CD4-positive, alpha-beta memory T cell (primary cell): ENCODE measurements at regions not wholly inside any gene's neighbourhood (a gene's known extent, or its start where the extent isn't known, plus 50 kb on each side); places are given as distances from the start of the nearest gene placed in this dataset.
"Not testable (repeated sequence)": the region's sequence is repeated elsewhere in the genome, so short reads cannot be mapped to it uniquely, and the experiment has no call there.

Experiments
- CTCF ChIA-PET: fragments of 350-600 bp; sonication (Branson Sonifier 250); formaldehyde crosslinking; loops from one replicate; lab custom pipeline; 2021; ENCODE audit warnings: inconsistent platforms; ENCODE audit not compliant: partially characterized antibody; lab: Charles Lee
- POLR2A ChIA-PET: fragments of 350-600 bp; sonication (Branson Sonifier 250); formaldehyde crosslinking; loops from one replicate; lab custom pipeline; 2021; ENCODE audit not compliant: partially characterized antibody; lab: Charles Lee
- DNase-seq, 5 donors: peaks; one replicate each; pipeline versions ENCODE4 v3.0.0 to v3.0.0-alpha.2; 2020 to 2022; ENCODE audit warnings: mixed read lengths in 1 of 5
- H3K27ac ChIP-seq: one replicate; pipeline ENCODE4 v1.7.0; 2013; ENCODE audit warnings: low read depth, low read length
- H3K27me3 ChIP-seq: 2 replicates; pipeline ENCODE4 v1.7.0; 2013; ENCODE audit warnings: mild to moderate bottlenecking, low read length, moderate library complexity; ENCODE audit not compliant: insufficient read depth
- H3K36me3 ChIP-seq: 2 replicates; pipeline ENCODE4 v1.7.0; 2013; ENCODE audit warnings: mild to moderate bottlenecking, low read length, moderate library complexity; ENCODE audit not compliant: insufficient read depth
- H3K4me1 ChIP-seq: 2 replicates; pipeline ENCODE4 v1.7.0; 2013; ENCODE audit warnings: mild to moderate bottlenecking, low read length, moderate library complexity; ENCODE audit not compliant: insufficient read depth
- H3K4me3 ChIP-seq, 2 donors: one replicate each; pipeline ENCODE4 v1.7.0; 2013; ENCODE audit warnings: low read length in 2 of 2, mild to moderate bottlenecking in 1 of 2
- H3K9me3 ChIP-seq, 2 donors: one replicate each; pipeline ENCODE4 v1.7.0; 2013; ENCODE audit warnings: low read length in 2 of 2, control low read depth in 1 of 2; ENCODE audit not compliant: control insufficient read depth in 1 of 2
- H3K27ac Mint-ChIP-seq, 7 donors: one replicate each; pipeline ENCODE4 v1.8.0; 2020 to 2021; ENCODE audit warnings: mixed read lengths in 7 of 7, mild to moderate bottlenecking in 6 of 7, inconsistent platforms in 3 of 7, moderate library complexity in 3 of 7
- H3K27me3 Mint-ChIP-seq, 2 donors: one replicate each; pipeline ENCODE4 v1.8.0; 2020 to 2021; ENCODE audit warnings: mixed read lengths in 2 of 2
- H3K36me3 Mint-ChIP-seq, 2 donors: one replicate each; pipeline ENCODE4 v1.8.0; 2020 to 2021; ENCODE audit warnings: mixed read lengths in 2 of 2, inconsistent platforms in 1 of 2, mild to moderate bottlenecking in 1 of 2
- H3K4me1 Mint-ChIP-seq, 4 donors: one replicate each; pipeline ENCODE4 v1.8.0; 2020 to 2021; ENCODE audit warnings: mixed read lengths in 4 of 4, mild to moderate bottlenecking in 1 of 4
- H3K4me3 Mint-ChIP-seq, 8 donors: one replicate each; pipeline ENCODE4 v1.8.0; 2020 to 2021; ENCODE audit warnings: mixed read lengths in 8 of 8, mild to moderate bottlenecking in 7 of 8, moderate library complexity in 6 of 8, inconsistent platforms in 3 of 8
- H3K9me3 Mint-ChIP-seq, 8 donors: one replicate each; pipeline ENCODE4 v1.8.0; 2020 to 2021; ENCODE audit warnings: mixed read lengths in 8 of 8, mild to moderate bottlenecking in 5 of 8, inconsistent platforms in 3 of 8, moderate library complexity in 1 of 8
- intact Hi-C: fragments of 100-400 bp; cut with micrococcal nuclease; formaldehyde crosslinking; loops from one replicate; pipeline ENCODE4 v1.15.1; 2023

DNA sequence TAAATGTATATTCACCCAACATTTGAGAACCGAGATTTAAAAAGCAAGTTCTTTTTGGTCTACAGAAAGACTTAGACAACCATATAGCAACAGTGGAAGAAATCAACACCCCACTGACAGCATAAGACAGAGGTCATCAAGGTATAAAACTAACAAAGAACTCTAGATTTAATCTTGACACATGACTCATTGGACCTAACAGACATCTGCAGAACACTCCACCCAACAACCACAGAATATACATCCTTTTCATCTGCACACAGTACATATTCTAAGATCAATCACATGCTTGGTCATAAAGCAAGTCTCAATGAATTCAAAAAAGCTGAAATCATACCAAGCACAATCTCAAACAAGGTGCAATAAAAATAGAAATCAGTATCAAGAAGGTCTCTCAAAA lies 65.8 kb downstream of the SPIN4 start:
- intact Hi-C loops = no loop called here
- Histone ChIP-seq H3K4me1 (no peaks in the 10 kb centered on the region), H3K27ac (no peak overlapping the region), H3K27me3 (no peaks in the 10 kb centered on the region), H3K4me3 (no peak overlapping the region), H3K9me3 (no peaks in the 10 kb centered on the region), H3K36me3 (no peaks in the 10 kb centered on the region)
- H3K4me1 Mint-ChIP-seq = no peaks in the 10 kb centered on the region
- POLR2A ChIA-PET = no interaction called here
- DNase-seq = no peak
- H3K27me3 Mint-ChIP-seq = no peaks in the 10 kb centered on the region
- H3K9me3 Mint-ChIP-seq = peaks cover 0 to 15% (median 7%) of the 10 kb centered on the region in 8 donors
- no peaks in the 10 kb centered on the region for H3K36me3 Mint-ChIP-seq
- CTCF ChIA-PET = no interaction called here
- no peak overlapping the region for H3K4me3 Mint-ChIP-seq
- H3K27ac Mint-ChIP-seq = no peak overlapping the region

DNA sequence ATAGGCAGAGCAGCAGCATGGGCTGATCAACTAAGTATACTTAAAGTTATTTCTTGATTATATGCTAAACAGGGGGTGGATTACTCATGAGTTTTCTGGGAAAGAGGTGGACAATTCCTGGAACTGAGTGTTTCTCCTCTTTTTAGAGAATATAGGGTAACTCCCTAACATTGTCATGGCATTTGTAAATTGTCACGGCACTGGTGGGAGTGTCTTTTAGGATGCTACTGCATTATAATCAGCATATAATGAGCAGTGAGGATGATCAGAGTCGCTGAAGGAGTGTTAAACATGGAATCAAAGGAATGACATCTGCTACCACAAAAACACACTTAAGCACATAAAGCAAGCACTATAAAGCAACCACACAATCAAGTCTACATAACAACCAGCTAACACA lies 66.5 kb downstream of the SPIN4 start:
- Histone ChIP-seq H3K27me3 (no peaks in the 10 kb centered on the region), H3K9me3 (no peaks in the 10 kb centered on the region), H3K4me3 (no peak overlapping the region), H3K36me3 (no peaks in the 10 kb centered on the region), H3K27ac (no peak overlapping the region), H3K4me1 (no peaks in the 10 kb centered on the region)
- H3K27me3 Mint-ChIP-seq = no peaks in the 10 kb centered on the region
- H3K4me1 Mint-ChIP-seq = no peaks in the 10 kb centered on the region
- H3K9me3 Mint-ChIP-seq = peaks cover 0 to 15% (median 5%) of the 10 kb centered on the region in 8 donors
- H3K27ac Mint-ChIP-seq = no peak overlapping the region
- no peaks in the 10 kb centered on the region for H3K36me3 Mint-ChIP-seq
- no peak overlapping the region for H3K4me3 Mint-ChIP-seq
- no peak for DNase-seq
- ChIA-PET CTCF (no interaction called here), POLR2A (no interaction called here)
- intact Hi-C loops = no loop called here

DNA sequence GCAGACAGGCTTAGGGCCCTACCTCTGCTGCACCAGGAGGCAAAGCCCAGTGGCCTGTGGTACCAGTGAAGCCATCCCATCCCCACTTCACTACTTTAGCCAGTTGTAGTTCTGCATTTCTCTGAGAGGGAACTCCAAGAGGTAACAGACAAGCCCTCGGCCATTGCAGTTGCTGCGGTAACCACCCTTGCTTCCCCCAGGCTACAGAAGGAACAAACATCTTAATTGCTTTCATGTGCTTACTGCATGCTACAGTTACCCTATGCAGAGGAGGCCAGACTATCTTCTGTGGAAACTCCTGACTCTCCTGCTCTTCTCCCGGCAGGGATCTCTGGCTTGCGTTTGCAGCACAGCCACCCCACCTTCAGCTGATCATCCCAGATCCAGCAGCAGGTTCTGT lies 67.8 kb downstream of the SPIN4 start:
- Histone ChIP-seq H3K27ac (no peak overlapping the region), H3K27me3 (no peaks in the 10 kb centered on the region), H3K4me3 (no peak overlapping the region), H3K4me1 (no peaks in the 10 kb centered on the region), H3K9me3 (no peaks in the 10 kb centered on the region), H3K36me3 (no peaks in the 10 kb centered on the region)
- ChIA-PET POLR2A (no interaction called here), CTCF (no interaction called here)
- Mint-ChIP-seq H3K4me1 (no peaks in the 10 kb centered on the region), H3K27me3 (no peaks in the 10 kb centered on the region), H3K27ac (no peak overlapping the region), H3K36me3 (no peaks in the 10 kb centered on the region), H3K9me3 (peaks cover 0 to 8% (median 4%) of the 10 kb centered on the region in 8 donors), H3K4me3 (no peak overlapping the region)
- no peak for DNase-seq
- intact Hi-C loops = no loop called here

DNA sequence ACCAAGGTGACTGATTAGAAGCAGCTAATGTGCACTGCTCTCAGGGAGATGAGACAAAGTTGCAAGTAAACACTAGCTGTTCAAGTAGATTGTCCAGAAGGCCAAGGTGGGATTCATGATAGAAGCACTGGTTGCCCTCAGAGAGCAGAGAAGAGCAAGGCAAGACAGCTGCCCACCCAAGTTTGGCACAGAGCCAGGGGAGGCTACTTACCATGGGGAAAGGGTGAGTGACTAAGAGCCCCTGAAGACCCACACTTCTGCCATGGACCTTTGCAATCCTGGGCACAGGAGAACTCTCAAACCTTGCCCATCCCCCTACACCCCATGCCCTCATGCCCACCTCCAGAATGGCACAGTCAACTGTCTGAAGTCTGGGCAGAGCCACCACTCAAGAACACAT lies 68.3 kb downstream of the SPIN4 start:
- no peaks in the 10 kb centered on the region for H3K36me3 ChIP-seq
- no peak overlapping the region for H3K27ac Mint-ChIP-seq
- no peaks in the 10 kb centered on the region for H3K9me3 ChIP-seq
- no peaks in the 10 kb centered on the region for H3K27me3 Mint-ChIP-seq
- H3K4me3 Mint-ChIP-seq = no peak overlapping the region
- POLR2A ChIA-PET = no interaction called here
- CTCF ChIA-PET = no interaction called here
- H3K27ac ChIP-seq = no peak overlapping the region
- no peaks in the 10 kb centered on the region for H3K27me3 ChIP-seq
- DNase-seq = no peak
- H3K9me3 Mint-ChIP-seq = peaks cover 0 to 8% (median 3%) of the 10 kb centered on the region in 8 donors
- no peaks in the 10 kb centered on the region for H3K36me3 Mint-ChIP-seq
- H3K4me1 Mint-ChIP-seq = no peaks in the 10 kb centered on the region
- H3K4me1 ChIP-seq = no peaks in the 10 kb centered on the region
- intact Hi-C loops = no loop called here
- H3K4me3 ChIP-seq = no peak overlapping the region

DNA sequence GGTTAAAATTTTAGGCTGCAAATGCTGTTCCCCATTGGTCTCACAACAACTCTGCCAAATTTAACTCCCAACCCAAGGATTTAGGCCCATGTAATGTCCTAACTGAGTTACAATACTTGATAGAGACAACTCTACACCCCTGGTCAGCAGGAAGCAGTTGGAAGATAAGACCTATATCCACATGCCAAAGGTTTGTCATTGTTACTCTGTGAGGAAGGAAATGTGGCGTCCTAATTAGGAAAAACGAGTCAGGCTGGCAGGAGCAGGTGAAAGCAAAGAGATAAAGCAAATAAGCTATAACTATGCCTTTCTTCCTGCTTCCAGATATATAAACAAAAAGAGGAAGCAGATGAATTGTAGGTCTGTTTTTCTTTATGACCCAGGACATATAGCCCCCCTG lies 69.1 kb downstream of the SPIN4 start:
- H3K4me1 Mint-ChIP-seq = no peaks in the 10 kb centered on the region
- Histone ChIP-seq H3K27me3 (no peaks in the 10 kb centered on the region), H3K27ac (no peak overlapping the region), H3K4me1 (no peaks in the 10 kb centered on the region), H3K36me3 (no peaks in the 10 kb centered on the region), H3K4me3 (no peak overlapping the region), H3K9me3 (no peaks in the 10 kb centered on the region)
- H3K27me3 Mint-ChIP-seq = no peaks in the 10 kb centered on the region
- CTCF ChIA-PET = no interaction called here
- no peaks in the 10 kb centered on the region for H3K36me3 Mint-ChIP-seq
- intact Hi-C loops = no loop called here
- DNase-seq = no peak
- POLR2A ChIA-PET = no interaction called here
- no peak overlapping the region for H3K4me3 Mint-ChIP-seq
- H3K27ac Mint-ChIP-seq = no peak overlapping the region
- peaks cover 0 to 8% (median 2%) of the 10 kb centered on the region in 8 donors for H3K9me3 Mint-ChIP-seq

DNA sequence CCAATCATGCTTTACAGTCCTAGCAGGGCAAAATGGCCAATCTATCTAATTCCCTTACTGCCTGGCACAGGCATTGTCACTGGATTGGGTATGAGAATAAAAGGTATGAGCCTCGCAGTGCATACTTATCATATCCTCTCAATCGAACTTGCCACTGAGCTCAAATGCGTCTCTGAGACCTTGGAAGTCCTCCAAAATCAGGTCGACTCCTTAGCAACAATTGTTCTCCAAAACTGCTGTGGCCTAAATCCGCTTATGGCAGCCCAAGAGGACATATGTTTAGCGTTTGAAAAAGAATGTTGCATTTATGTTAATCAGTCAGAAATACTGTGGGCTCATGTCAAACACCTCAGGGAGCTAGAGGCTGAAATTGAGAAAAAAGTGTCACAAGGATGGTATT lies 69.7 kb downstream of the SPIN4 start:
- no peaks in the 10 kb centered on the region for H3K36me3 ChIP-seq
- Mint-ChIP-seq H3K36me3 (no peaks in the 10 kb centered on the region), H3K27me3 (no peaks in the 10 kb centered on the region), H3K4me3 (no peak overlapping the region), H3K9me3 (peaks cover 0 to 8% (median 2%) of the 10 kb centered on the region in 8 donors), H3K27ac (no peak overlapping the region), H3K4me1 (no peaks in the 10 kb centered on the region)
- ChIA-PET CTCF (no interaction called here), POLR2A (no interaction called here)
- H3K27me3 ChIP-seq = no peaks in the 10 kb centered on the region
- H3K4me3 ChIP-seq = no peak overlapping the region
- DNase-seq = no peak
- intact Hi-C loops = no loop called here
- H3K4me1 ChIP-seq = no peaks in the 10 kb centered on the region
- no peaks in the 10 kb centered on the region for H3K9me3 ChIP-seq
- no peak overlapping the region for H3K27ac ChIP-seq

DNA sequence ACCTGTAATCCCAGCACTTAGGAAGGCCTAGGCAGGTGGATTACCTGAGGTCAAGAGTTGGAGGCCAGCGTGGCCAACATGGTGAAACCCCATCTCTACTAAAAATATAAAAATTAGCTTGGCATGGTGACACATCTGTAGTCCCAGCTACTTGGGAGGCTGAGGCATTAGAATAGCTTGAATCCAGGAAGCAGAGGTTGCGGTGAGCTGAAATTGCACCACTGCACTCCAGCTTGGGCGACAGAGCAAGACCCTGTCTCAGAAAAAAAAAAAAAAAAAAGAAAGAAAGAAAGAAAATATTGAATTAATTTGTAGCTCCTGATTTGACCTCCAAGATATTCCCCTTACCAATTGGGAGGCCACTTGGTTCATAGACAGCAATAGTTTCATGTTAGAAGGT lies 73.7 kb downstream of the SPIN4 start:
- H3K4me3 Mint-ChIP-seq, H3K4me1 ChIP-seq, H3K36me3 ChIP-seq, H3K27ac ChIP-seq, H3K4me3 ChIP-seq, intact Hi-C loops, H3K27me3 Mint-ChIP-seq, H3K36me3 Mint-ChIP-seq, POLR2A ChIA-PET, DNase-seq, H3K4me1 Mint-ChIP-seq, H3K9me3 Mint-ChIP-seq, H3K27ac Mint-ChIP-seq, CTCF ChIA-PET, H3K27me3 ChIP-seq, H3K9me3 ChIP-seq: not testable (repeated sequence)

DNA sequence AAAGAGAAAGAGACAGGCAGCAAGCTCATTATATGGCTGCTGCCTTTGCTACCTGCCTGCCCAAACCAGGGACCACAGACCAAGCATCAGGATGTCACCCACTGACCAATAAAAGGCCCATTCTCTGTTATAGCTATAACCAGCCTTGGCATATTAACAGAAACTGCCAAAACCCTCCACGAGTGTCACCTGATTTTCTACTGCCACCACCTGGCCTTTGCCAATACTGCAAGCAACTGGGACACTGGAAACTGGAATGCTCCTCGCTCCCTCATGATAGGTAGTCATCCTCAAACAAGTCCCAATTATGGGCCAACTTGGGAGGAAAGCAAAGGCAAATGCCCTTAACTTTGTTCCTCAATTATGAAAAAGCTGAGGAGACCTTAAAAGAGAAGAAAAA lies 76.0 kb downstream of the SPIN4 start:
- H3K27me3 ChIP-seq = no peaks in the 10 kb centered on the region
- H3K9me3 ChIP-seq = no peaks in the 10 kb centered on the region
- ChIA-PET POLR2A (no interaction called here), CTCF (no interaction called here)
- no peak overlapping the region for H3K4me3 ChIP-seq
- Mint-ChIP-seq H3K9me3 (no peaks in the 10 kb centered on the region), H3K27ac (no peak overlapping the region), H3K27me3 (no peaks in the 10 kb centered on the region), H3K4me3 (no peak overlapping the region), H3K4me1 (no peaks in the 10 kb centered on the region), H3K36me3 (no peaks in the 10 kb centered on the region)
- no peaks in the 10 kb centered on the region for H3K4me1 ChIP-seq
- H3K36me3 ChIP-seq = no peaks in the 10 kb centered on the region
- intact Hi-C loops = no loop called here
- H3K27ac ChIP-seq = no peak overlapping the region
- peak in 3 of 5 donors; percentile 1 to 3 (median 2) for DNase-seq
